ENCODE measurements at regions not wholly inside any gene's neighbourhood (a gene's known extent, or its start where the extent isn't known, plus 50 kb on each side); places are given as distances from the start of the nearest gene placed in this dataset.
"Not testable (repeated sequence)": the region's sequence is repeated elsewhere in the genome, so short reads cannot be mapped to it uniquely, and the experiment has no call there.

DNA sequence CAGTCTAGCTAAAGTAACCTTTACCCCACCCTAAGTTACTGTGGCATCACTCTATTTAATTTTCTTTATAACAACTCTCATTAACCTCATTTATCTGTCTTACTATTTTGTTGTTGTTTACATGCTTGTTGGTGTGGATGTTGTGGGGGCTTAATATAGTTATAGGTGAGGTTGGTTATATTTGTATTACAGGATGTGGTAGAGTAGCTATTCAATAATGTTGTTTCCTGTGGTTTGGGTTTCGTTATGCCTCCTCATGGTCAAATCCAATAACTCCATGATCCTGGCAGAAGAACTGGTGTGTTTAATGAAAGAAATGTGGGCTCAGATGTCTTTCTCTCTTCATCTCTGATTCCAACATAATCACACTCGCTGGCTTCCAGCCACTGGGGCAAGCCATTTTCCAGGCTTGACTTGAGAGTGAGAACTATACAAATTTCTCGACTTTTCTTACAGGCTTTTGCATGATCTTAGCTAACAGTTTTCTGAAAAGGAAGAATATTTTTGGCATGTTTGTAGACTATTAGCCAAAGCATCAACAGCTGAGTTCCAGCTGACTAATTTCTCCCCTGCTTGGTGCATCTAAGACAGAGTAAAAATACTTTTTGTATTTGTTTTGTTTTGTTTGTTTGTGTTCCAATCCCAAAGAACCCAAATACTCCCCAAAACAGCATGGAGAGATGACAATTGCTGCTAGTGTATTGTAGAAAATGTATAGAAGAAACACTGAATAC lies 303.7 kb upstream of the PAPPA start:
- Histone ChIP-seq H3K4me1 (ENCODE audit: insufficient read depth, poor library complexity, severe bottlenecking) (no peaks in the 10 kb centered on the region), H3K4me3 (ENCODE audit: severe bottlenecking) (no peak overlapping the region), H3K9me3 (ENCODE audit: severe bottlenecking) (no peaks in the 10 kb centered on the region), H3K27me3 (ENCODE audit: insufficient read depth, poor library complexity, severe bottlenecking) (no peaks in the 10 kb centered on the region), H3K36me3 (ENCODE audit: low read depth) (no peaks in the 10 kb centered on the region), H3K27ac (ENCODE audit: poor library complexity, severe bottlenecking) (no peak overlapping the region)
- no peak for DNase-seq (ENCODE audit: low spot score)
- no peak for ATAC-seq (ENCODE audit: low read depth)
- TF ChIP-seq, protein P1, sequence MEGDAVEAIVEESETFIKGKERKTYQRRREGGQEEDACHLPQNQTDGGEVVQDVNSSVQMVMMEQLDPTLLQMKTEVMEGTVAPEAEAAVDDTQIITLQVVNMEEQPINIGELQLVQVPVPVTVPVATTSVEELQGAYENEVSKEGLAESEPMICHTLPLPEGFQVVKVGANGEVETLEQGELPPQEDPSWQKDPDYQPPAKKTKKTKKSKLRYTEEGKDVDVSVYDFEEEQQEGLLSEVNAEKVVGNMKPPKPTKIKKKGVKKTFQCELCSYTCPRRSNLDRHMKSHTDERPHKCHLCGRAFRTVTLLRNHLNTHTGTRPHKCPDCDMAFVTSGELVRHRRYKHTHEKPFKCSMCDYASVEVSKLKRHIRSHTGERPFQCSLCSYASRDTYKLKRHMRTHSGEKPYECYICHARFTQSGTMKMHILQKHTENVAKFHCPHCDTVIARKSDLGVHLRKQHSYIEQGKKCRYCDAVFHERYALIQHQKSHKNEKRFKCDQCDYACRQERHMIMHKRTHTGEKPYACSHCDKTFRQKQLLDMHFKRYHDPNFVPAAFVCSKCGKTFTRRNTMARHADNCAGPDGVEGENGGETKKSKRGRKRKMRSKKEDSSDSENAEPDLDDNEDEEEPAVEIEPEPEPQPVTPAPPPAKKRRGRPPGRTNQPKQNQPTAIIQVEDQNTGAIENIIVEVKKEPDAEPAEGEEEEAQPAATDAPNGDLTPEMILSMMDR (IDR thresholded peaks at IDR 0.05; ENCODE audit: poor library complexity, severe bottlenecking), result no peak

DNA sequence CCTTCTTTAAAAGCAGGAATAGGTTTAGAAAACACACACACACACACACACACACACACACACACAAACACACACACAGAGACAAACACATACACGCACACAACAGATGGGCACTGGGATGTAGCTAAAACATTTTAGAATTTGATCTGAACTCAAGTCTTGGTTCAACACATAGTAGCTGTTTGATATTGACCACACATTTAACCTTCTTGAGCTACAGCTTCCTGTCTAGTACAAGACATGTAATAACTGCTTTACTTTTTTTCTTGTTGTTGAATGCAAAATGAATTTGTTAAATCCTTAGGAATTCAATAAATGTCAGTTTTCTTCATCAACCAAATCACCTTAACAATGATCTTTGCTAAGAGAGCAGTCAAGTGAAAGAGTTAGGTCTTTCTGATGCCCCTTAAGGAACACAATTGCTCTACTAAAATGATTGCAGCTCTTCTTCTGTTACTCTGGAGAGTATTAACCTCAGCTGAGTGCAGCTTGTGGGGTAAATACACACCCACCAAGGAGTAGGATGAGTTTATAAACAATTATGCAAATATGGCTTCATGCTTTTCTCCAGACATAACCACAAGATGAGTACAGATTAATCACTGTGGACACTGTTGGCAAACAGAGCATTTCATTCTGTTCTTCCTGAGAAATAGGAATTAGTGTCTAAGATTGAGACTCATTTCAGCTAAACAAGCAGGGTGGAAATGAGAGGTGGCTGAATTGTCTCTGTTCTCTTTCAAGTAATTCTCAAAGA lies 302.9 kb upstream of the PAPPA start:
- no peak overlapping the region for H3K27ac ChIP-seq (ENCODE audit: poor library complexity, severe bottlenecking)
- TF ChIP-seq, protein P1 (IDR thresholded peaks at IDR 0.05; ENCODE audit: poor library complexity, severe bottlenecking), result no peak
- no peak for DNase-seq (ENCODE audit: low spot score)
- no peaks in the 10 kb centered on the region for H3K36me3 ChIP-seq (ENCODE audit: low read depth)
- no peaks in the 10 kb centered on the region for H3K4me1 ChIP-seq (ENCODE audit: insufficient read depth, poor library complexity, severe bottlenecking)
- H3K4me3 ChIP-seq (ENCODE audit: severe bottlenecking), result no peak overlapping the region
- peak; percentile 78 for ATAC-seq (ENCODE audit: low read depth)
- H3K9me3 ChIP-seq (ENCODE audit: severe bottlenecking), result no peaks in the 10 kb centered on the region
- H3K27me3 ChIP-seq (ENCODE audit: insufficient read depth, poor library complexity, severe bottlenecking), result no peaks in the 10 kb centered on the region

DNA sequence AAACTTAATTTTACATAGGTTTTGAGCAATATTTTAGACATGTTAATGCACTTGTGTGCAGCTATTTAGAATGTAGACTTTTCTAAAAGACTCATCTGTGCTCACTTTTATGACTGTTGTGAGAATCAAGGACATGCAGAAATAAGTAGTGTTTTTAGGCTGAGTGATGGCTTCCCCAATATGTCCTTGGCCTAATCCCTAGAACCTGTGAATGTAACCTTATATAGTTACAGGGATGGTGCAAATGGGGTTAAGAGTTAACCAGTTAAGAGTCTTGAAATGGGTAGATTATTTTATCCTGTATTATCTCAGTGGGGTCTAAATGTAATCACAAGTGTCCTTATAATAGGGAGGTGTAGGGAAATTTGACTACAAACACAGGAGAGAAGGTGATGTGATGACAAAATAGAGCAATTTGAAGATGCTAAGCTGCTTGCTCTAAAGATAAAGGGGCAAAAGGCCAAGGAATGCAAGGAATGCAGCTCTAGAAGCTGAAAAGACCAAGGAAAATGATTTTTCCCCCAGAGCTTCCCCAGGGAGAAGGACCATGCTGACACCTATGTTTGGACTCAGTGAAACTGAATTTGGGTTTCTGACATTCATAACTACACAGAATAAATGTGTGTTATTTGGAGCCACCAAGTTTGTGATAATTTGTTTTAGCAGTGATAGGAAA lies 298.0 kb upstream of the PAPPA start:
- Histone ChIP-seq H3K4me3 (ENCODE audit: severe bottlenecking) (no peak overlapping the region), H3K9me3 (ENCODE audit: severe bottlenecking) (no peaks in the 10 kb centered on the region), H3K36me3 (ENCODE audit: low read depth) (no peaks in the 10 kb centered on the region), H3K27me3 (ENCODE audit: insufficient read depth, poor library complexity, severe bottlenecking) (no peaks in the 10 kb centered on the region), H3K27ac (ENCODE audit: poor library complexity, severe bottlenecking) (no peak overlapping the region), H3K4me1 (ENCODE audit: insufficient read depth, poor library complexity, severe bottlenecking) (no peaks in the 10 kb centered on the region)
- ATAC-seq (ENCODE audit: low read depth) (no peak), DNase-seq (ENCODE audit: low spot score) (no peak)
- TF ChIP-seq, protein P1 (IDR thresholded peaks at IDR 0.05; ENCODE audit: poor library complexity, severe bottlenecking), result no peak

DNA sequence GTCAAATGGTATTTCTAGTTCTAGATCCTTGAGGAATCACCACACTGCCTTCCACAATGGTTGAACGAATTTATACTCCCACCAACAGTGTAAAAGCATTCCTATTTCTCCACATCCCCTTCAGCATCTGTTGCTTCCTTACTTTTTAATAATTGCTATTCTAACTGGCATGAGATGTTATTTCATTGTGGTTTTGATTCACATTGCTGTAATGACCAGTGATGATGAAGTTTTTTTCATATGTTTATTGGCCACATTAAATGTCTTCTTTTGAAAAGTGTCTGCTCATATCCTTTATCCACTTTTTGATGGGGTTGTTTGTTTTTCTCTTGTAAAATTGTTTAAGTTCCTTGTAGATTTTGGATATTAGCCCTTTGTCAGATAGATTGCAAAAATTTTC lies 295.2 kb upstream of the PAPPA start:
- not testable (repeated sequence) for H3K27ac ChIP-seq (ENCODE audit: poor library complexity, severe bottlenecking); H3K9me3 ChIP-seq (ENCODE audit: severe bottlenecking); H3K4me1 ChIP-seq (ENCODE audit: insufficient read depth, poor library complexity, severe bottlenecking); DNase-seq (ENCODE audit: low spot score); H3K27me3 ChIP-seq (ENCODE audit: insufficient read depth, poor library complexity, severe bottlenecking); ATAC-seq (ENCODE audit: low read depth); H3K36me3 ChIP-seq (ENCODE audit: low read depth); H3K4me3 ChIP-seq (ENCODE audit: severe bottlenecking)

DNA sequence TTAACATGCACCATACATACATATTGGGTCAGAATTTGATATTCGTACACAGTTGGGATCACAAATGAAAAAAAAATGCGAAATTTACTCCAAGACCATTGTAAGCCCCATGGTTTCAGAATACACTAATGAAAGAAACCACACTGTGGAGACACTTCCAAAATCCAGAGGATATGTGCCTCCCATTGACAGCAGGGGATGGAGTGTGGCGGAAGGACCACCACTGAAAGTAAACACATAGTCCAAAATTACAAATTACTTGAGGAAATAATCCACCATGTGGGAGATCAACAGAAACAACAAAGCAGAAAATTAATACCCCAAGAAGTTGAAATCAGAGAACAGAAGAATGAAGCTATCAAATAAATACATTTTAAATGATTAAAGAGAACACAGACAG lies 291.6 kb upstream of the PAPPA start:
- no peaks in the 10 kb centered on the region for H3K4me1 ChIP-seq (ENCODE audit: insufficient read depth, poor library complexity, severe bottlenecking)
- no peak for ATAC-seq (ENCODE audit: low read depth)

More for the DNA sequence above, 291.6 kb upstream of the PAPPA start:
- DNase-seq (ENCODE audit: low spot score), result no peak
- no peaks in the 10 kb centered on the region for H3K27me3 ChIP-seq (ENCODE audit: insufficient read depth, poor library complexity, severe bottlenecking)
- TF ChIP-seq, protein P1 (IDR thresholded peaks at IDR 0.05; ENCODE audit: poor library complexity, severe bottlenecking), result no peak
- H3K36me3 ChIP-seq (ENCODE audit: low read depth), result no peaks in the 10 kb centered on the region
- H3K9me3 ChIP-seq (ENCODE audit: severe bottlenecking), result no peaks in the 10 kb centered on the region
- no peak overlapping the region for H3K27ac ChIP-seq (ENCODE audit: poor library complexity, severe bottlenecking)
- H3K4me3 ChIP-seq (ENCODE audit: severe bottlenecking), result no peak overlapping the region
